NB4 (cell line): ENCODE measurements at regions not wholly inside any gene's neighbourhood (a gene's known extent, or its start where the extent isn't known, plus 50 kb on each side); places are given as distances from the start of the nearest gene placed in this dataset.

Experiments used
- TF ChIP-seq, protein P1 (sequence below): IDR thresholded peaks from one replicate; pipeline ENCODE4 v1.5.1; 2012; ENCODE audit warnings: low read depth, low read length
- TF ChIP-seq, protein P2 (sequence below): IDR thresholded peaks from 2 replicates; pipeline ENCODE4 v1.6.1; 2011; ENCODE audit warnings: low read depth, low read length

DNA sequence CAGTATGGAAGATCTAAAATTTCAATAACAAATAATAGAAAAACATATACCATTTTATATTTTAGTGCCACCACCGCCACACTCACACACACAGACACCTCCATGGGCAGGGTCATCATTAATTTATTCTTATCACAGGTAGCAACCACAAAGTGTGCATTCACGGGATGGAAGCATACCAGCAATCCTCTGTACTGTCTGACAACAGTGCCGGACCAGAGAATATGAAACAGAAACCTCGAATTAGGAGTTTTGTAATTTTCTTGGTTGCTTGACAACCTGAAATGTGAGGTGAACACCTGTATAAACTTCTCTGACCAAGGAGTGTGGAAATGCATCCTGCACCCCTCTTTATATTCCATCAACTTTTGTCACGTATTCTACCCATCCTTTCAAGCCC is 213.9 kb upstream of the KCNIP4 start:
- TF ChIP-seq, protein P1, sequence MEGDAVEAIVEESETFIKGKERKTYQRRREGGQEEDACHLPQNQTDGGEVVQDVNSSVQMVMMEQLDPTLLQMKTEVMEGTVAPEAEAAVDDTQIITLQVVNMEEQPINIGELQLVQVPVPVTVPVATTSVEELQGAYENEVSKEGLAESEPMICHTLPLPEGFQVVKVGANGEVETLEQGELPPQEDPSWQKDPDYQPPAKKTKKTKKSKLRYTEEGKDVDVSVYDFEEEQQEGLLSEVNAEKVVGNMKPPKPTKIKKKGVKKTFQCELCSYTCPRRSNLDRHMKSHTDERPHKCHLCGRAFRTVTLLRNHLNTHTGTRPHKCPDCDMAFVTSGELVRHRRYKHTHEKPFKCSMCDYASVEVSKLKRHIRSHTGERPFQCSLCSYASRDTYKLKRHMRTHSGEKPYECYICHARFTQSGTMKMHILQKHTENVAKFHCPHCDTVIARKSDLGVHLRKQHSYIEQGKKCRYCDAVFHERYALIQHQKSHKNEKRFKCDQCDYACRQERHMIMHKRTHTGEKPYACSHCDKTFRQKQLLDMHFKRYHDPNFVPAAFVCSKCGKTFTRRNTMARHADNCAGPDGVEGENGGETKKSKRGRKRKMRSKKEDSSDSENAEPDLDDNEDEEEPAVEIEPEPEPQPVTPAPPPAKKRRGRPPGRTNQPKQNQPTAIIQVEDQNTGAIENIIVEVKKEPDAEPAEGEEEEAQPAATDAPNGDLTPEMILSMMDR, result no peak
- TF ChIP-seq, protein P2, sequence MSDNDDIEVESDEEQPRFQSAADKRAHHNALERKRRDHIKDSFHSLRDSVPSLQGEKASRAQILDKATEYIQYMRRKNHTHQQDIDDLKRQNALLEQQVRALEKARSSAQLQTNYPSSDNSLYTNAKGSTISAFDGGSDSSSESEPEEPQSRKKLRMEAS, result no peak
